SK-N-SH treated with all-trans-retinoic acid at 6 μM for 48 hours (cell line): ENCODE measurements at regions not wholly inside any gene's neighbourhood (a gene's known extent, or its start where the extent isn't known, plus 50 kb on each side); places are given as distances from the start of the nearest gene placed in this dataset.

Experiments used
- ATAC-seq: fragments of 200-7000 bp; cut with Tn5 transposase; 3 replicates; pipeline ENCODE4 v1.9.1; 2020; ENCODE audit warnings: mild to moderate bottlenecking, moderate library complexity
- ARNTL ChIP-seq: fragments of 450-650 bp; formaldehyde crosslinking; IDR thresholded peaks from 2 replicates; pipeline ENCODE4 v1.5.0; 2020; ENCODE audit warnings: low read depth, mild to moderate bottlenecking, moderate library complexity, borderline replicate concordance
- BACH2 ChIP-seq: fragments of 250-450 bp; sonication (Bioruptor Pico); IDR thresholded peaks from 2 replicates; pipeline ENCODE4 v1.9.0; 2021; ENCODE audit warnings: mild to moderate bottlenecking, borderline replicate concordance
- CREB5 ChIP-seq: fragments of 250-450 bp; sonication (Bioruptor Pico); IDR thresholded peaks from 2 replicates; pipeline ENCODE4 v1.5.1; 2020; ENCODE audit warnings: low read depth, mild to moderate bottlenecking, moderate library complexity
- CSDC2 ChIP-seq: fragments of 250-450 bp; sonication (Bioruptor Pico); IDR thresholded peaks from 2 replicates; pipeline ENCODE4 v1.5.0; 2020; ENCODE audit warnings: mild to moderate bottlenecking, moderate library complexity
- ESRRG ChIP-seq: fragments of 250-450 bp; sonication (Bioruptor Pico); IDR thresholded peaks from 2 replicates; pipeline ENCODE4 v1.6.1; 2021; ENCODE audit warnings: mild to moderate bottlenecking
- ISL1 ChIP-seq: fragments of 250-450 bp; sonication (Bioruptor Pico); IDR thresholded peaks from 2 replicates; pipeline ENCODE4 v2.1.2; 2022; ENCODE audit warnings: mild to moderate bottlenecking, moderate library complexity
- OSR1 ChIP-seq: fragments of 250-450 bp; sonication (Bioruptor Pico); IDR thresholded peaks from 2 replicates; pipeline ENCODE4 v1.8.0; 2022; ENCODE audit warnings: moderate library complexity, mild to moderate bottlenecking, inconsistent platforms
- PATZ1 ChIP-seq: fragments of 250-450 bp; sonication (Bioruptor Pico); IDR thresholded peaks from 2 replicates; pipeline ENCODE4 v1.8.0; 2020; ENCODE audit warnings: mild to moderate bottlenecking, moderate library complexity, borderline replicate concordance
- POU6F1 ChIP-seq: fragments of 250-450 bp; sonication (Bioruptor Pico); IDR thresholded peaks from 2 replicates; pipeline ENCODE4 v1.8.0; 2021; ENCODE audit warnings: low read depth, mild to moderate bottlenecking, moderate library complexity, borderline replicate concordance
- PPARA ChIP-seq: fragments of 250-450 bp; sonication (Bioruptor Pico); IDR thresholded peaks from 2 replicates; pipeline ENCODE4 v1.5.0; 2020; ENCODE audit warnings: mild to moderate bottlenecking, borderline replicate concordance
- SNAI2 ChIP-seq: fragments of 250-450 bp; sonication (Bioruptor Pico); IDR thresholded peaks from 2 replicates; pipeline ENCODE4 v1.5.0; 2020; ENCODE audit warnings: mild to moderate bottlenecking, moderate library complexity
- TCF4 ChIP-seq: fragments of 250-450 bp; sonication (Bioruptor Pico); IDR thresholded peaks from 2 replicates; pipeline ENCODE4 v1.8.0; 2021; ENCODE audit warnings: mild to moderate bottlenecking, moderate library complexity, borderline replicate concordance
- TOX ChIP-seq: fragments of 250-450 bp; sonication (Bioruptor Pico); IDR thresholded peaks from 2 replicates; pipeline ENCODE4 v1.8.0; 2021; ENCODE audit warnings: mild to moderate bottlenecking, moderate library complexity, borderline replicate concordance
- ZC3H10 ChIP-seq: fragments of 250-450 bp; sonication (Bioruptor Pico); IDR thresholded peaks from 2 replicates; pipeline ENCODE4 v1.5.1; 2021; ENCODE audit warnings: mild to moderate bottlenecking, moderate library complexity
- ZFP3 ChIP-seq: fragments of 250-450 bp; sonication (Bioruptor Pico); IDR thresholded peaks from 2 replicates; pipeline ENCODE4 v1.5.0; 2020; ENCODE audit warnings: mild to moderate bottlenecking, moderate library complexity
- ZFP30 ChIP-seq: fragments of 450-650 bp; formaldehyde crosslinking; IDR thresholded peaks from 2 replicates; pipeline ENCODE4 v1.5.0; 2022; ENCODE audit warnings: mild to moderate bottlenecking, moderate library complexity
- ZNF565 ChIP-seq: fragments of 450-650 bp; formaldehyde crosslinking; conservative IDR thresholded peaks from 2 replicates; pipeline ENCODE4 v1.5.0; 2020; ENCODE audit warnings: low read depth, mild to moderate bottlenecking, moderate library complexity
- ZNF70 ChIP-seq: fragments of 450-650 bp; formaldehyde crosslinking; IDR thresholded peaks from 2 replicates; pipeline ENCODE4 v1.5.0; 2020; ENCODE audit warnings: mild to moderate bottlenecking, moderate library complexity
- ZNF8 ChIP-seq: fragments of 450-650 bp; formaldehyde crosslinking; IDR thresholded peaks from 2 replicates; pipeline ENCODE4 v1.5.0; 2020; ENCODE audit warnings: mild to moderate bottlenecking, moderate library complexity
- TF ChIP-seq, protein P1 (sequence below): fragments of 250-450 bp; sonication (Bioruptor Pico); IDR thresholded peaks from 2 replicates; pipeline ENCODE4 v1.5.0; 2020; ENCODE audit warnings: mild to moderate bottlenecking, moderate library complexity
- TF ChIP-seq, protein P2 (sequence below): fragments of 250-450 bp; sonication (Bioruptor Pico); IDR thresholded peaks from 2 replicates; pipeline ENCODE4 v1.5.1; 2021; ENCODE audit warnings: mild to moderate bottlenecking, moderate library complexity

- no peak for ATAC-seq
- TF ChIP-seq ARNTL (CRISPR knock-in tag) = no peak
- no peak for TF ChIP-seq TOX
- no peak for TF ChIP-seq BACH2 (CRISPR knock-in tag)
- no peak for TF ChIP-seq ZFP30 (CRISPR knock-in tag)
- no peak for TF ChIP-seq PATZ1 (CRISPR knock-in tag)
- TF ChIP-seq ZNF565 (CRISPR knock-in tag) = no peak
- no peak for TF ChIP-seq OSR1 (CRISPR knock-in tag)
- TF ChIP-seq, protein P1, sequence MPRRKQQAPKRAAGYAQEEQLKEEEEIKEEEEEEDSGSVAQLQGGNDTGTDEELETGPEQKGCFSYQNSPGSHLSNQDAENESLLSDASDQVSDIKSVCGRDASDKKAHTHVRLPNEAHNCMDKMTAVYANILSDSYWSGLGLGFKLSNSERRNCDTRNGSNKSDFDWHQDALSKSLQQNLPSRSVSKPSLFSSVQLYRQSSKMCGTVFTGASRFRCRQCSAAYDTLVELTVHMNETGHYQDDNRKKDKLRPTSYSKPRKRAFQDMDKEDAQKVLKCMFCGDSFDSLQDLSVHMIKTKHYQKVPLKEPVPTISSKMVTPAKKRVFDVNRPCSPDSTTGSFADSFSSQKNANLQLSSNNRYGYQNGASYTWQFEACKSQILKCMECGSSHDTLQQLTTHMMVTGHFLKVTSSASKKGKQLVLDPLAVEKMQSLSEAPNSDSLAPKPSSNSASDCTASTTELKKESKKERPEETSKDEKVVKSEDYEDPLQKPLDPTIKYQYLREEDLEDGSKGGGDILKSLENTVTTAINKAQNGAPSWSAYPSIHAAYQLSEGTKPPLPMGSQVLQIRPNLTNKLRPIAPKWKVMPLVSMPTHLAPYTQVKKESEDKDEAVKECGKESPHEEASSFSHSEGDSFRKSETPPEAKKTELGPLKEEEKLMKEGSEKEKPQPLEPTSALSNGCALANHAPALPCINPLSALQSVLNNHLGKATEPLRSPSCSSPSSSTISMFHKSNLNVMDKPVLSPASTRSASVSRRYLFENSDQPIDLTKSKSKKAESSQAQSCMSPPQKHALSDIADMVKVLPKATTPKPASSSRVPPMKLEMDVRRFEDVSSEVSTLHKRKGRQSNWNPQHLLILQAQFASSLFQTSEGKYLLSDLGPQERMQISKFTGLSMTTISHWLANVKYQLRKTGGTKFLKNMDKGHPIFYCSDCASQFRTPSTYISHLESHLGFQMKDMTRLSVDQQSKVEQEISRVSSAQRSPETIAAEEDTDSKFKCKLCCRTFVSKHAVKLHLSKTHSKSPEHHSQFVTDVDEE (CRISPR knock-in tag) = no peak
- TF ChIP-seq ESRRG = no peak
- no peak for TF ChIP-seq ZNF8
- TF ChIP-seq TCF4 = no peak
- no peak for TF ChIP-seq POU6F1 (CRISPR knock-in tag)
- TF ChIP-seq CSDC2 (CRISPR knock-in tag) = no peak
- no peak for TF ChIP-seq ISL1
- TF ChIP-seq PPARA = no peak
- no peak for TF ChIP-seq ZNF70 (CRISPR knock-in tag)
- TF ChIP-seq ZC3H10 = no peak
- TF ChIP-seq, protein P2, sequence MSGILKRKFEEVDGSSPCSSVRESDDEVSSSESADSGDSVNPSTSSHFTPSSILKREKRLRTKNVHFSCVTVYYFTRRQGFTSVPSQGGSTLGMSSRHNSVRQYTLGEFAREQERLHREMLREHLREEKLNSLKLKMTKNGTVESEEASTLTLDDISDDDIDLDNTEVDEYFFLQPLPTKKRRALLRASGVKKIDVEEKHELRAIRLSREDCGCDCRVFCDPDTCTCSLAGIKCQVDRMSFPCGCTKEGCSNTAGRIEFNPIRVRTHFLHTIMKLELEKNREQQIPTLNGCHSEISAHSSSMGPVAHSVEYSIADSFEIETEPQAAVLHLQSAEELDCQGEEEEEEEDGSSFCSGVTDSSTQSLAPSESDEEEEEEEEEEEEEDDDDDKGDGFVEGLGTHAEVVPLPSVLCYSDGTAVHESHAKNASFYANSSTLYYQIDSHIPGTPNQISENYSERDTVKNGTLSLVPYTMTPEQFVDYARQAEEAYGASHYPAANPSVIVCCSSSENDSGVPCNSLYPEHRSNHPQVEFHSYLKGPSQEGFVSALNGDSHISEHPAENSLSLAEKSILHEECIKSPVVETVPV (CRISPR knock-in tag) = no peak
- TF ChIP-seq ZFP3 = no peak
- TF ChIP-seq CREB5 (CRISPR knock-in tag) = no peak
- TF ChIP-seq, all 23 proteins: peak for 0
Measured at GRCh38 chr4:83753260-83753659, 217.4 kb downstream of the GPAT3 start.

DNA sequence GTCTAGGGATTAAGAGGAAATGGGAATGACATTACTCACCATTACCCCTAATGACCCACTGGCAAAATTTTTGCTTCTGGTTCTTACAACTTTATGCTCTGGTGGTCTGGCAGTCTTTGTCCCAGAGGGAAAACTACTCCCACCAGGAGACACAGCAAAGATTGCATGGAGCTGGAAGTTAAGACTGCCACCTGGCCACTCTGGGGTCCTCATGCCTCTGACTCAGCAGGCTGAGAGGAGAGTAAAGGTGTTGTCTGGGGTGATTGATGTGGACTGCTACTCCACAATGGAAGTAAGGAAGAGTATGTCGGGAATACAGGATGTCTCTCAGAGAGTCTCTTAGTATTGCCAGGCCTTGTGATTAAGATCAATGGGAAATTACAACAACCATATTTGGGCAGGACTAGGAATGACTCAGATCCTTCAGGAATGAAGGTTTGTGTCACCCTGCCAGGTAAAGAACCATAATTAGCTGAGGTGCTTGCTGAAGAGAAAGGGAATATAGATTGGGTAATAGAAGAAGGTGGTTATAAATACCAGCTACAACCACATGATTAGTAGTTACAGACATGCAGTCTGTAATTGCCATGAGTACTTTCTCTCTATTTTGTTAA, 215.5 kb downstream of the GPAT3 start:
- TF ChIP-seq ZNF70 (CRISPR knock-in tag) (no peak), PPARA (no peak), CREB5 (CRISPR knock-in tag) (no peak), SNAI2 (CRISPR knock-in tag) (no peak), PATZ1 (CRISPR knock-in tag) (no peak)
- TF ChIP-seq, protein P2 (CRISPR knock-in tag) = no peak
- no peak for ATAC-seq
